ENCODE measurements at regions not wholly inside any gene's neighbourhood (a gene's known extent, or its start where the extent isn't known, plus 50 kb on each side); places are given as distances from the start of the nearest gene placed in this dataset.

GRCh38 chr14:35213869-35214387, 78.3 kb upstream of the PSMA6 start:
- TF ChIP-seq CTCF (IDR thresholded peaks at IDR 0.05) = no peak
- TF ChIP-seq ZFX (IDR thresholded peaks at IDR 0.05; ENCODE audit: borderline replicate concordance) = no peak
